Activated CD8-positive, alpha-beta memory T cell treated with anti-CD3 and anti-CD28 coated beads for 24 hours (primary cell): ENCODE measurements at regions not wholly inside any gene's neighbourhood (a gene's known extent, or its start where the extent isn't known, plus 50 kb on each side); places are given as distances from the start of the nearest gene placed in this dataset.
"Not testable (repeated sequence)": the region's sequence is repeated elsewhere in the genome, so short reads cannot be mapped to it uniquely, and the experiment has no call there.

ENCODE experiments used
- DNase-seq: peaks from one replicate; pipeline ENCODE4 v3.0.0-alpha.2; 2020

GRCh38 chr19:28612275-28612769 is 600.6 kb downstream of the UQCRFS1 start:
- no peak for DNase-seq

GRCh38 chr19:28611227-28611914 is 601.6 kb downstream of the UQCRFS1 start:
- DNase-seq, result not testable (repeated sequence)

GRCh38 chr19:28610731-28611130 is 602.2 kb downstream of the UQCRFS1 start:
- DNase-seq, result no peak

GRCh38 chr19:28609944-28610343 is 603.0 kb downstream of the UQCRFS1 start:
- DNase-seq, result no peak

- DNase-seq, result no peak
These were observed 603.7 kb downstream of the UQCRFS1 start for GRCh38 chr19:28609091-28609755.

GRCh38 chr19:28608292-28608691 is 604.7 kb downstream of the UQCRFS1 start:
- DNase-seq, result no peak

- DNase-seq, result no peak
These were observed 605.8 kb downstream of the UQCRFS1 start for GRCh38 chr19:28607066-28607583.

GRCh38 chr19:28606269-28607032 is 606.5 kb downstream of the UQCRFS1 start:
- no peak for DNase-seq

- DNase-seq, result no peak
These were observed 607.3 kb downstream of the UQCRFS1 start for GRCh38 chr19:28605501-28606268.

GRCh38 chr19:28603453-28603852 is 609.5 kb downstream of the UQCRFS1 start:
- no peak for DNase-seq

GRCh38 chr19:28602675-28603298 is 610.2 kb downstream of the UQCRFS1 start:
- no peak for DNase-seq

- no peak for DNase-seq
These were observed 611.1 kb downstream of the UQCRFS1 start for GRCh38 chr19:28601723-28602440.

- DNase-seq, result no peak
These were observed 614.1 kb downstream of the UQCRFS1 start for GRCh38 chr19:28598861-28599260.

GRCh38 chr19:28596561-28597071 is 616.3 kb downstream of the UQCRFS1 start:
- no peak for DNase-seq

- no peak for DNase-seq
These were observed 617.0 kb downstream of the UQCRFS1 start for GRCh38 chr19:28595722-28596480.

GRCh38 chr19:28594737-28595136 is 618.2 kb downstream of the UQCRFS1 start:
- no peak for DNase-seq

GRCh38 chr19:28589991-28590411 is 623.0 kb downstream of the UQCRFS1 start:
- DNase-seq, result not testable (repeated sequence)

- no peak for DNase-seq
These were observed 626.5 kb downstream of the UQCRFS1 start for GRCh38 chr19:28586474-28586873.

GRCh38 chr19:28585796-28586195 is 627.2 kb downstream of the UQCRFS1 start:
- no peak for DNase-seq

- no peak for DNase-seq
These were observed 629.2 kb downstream of the UQCRFS1 start for GRCh38 chr19:28583713-28584112.
